Esophagus squamous epithelium (tissue), 4 donors: ENCODE measurements at regions not wholly inside any gene's neighbourhood (a gene's known extent, or its start where the extent isn't known, plus 50 kb on each side); places are given as distances from the start of the nearest gene placed in this dataset.

Source experiments
- POLR2A ChIP-seq, 4 donors: fragments of 450-650 bp; IDR thresholded peaks; one replicate each; pipeline ENCODE4 v1.6.1; 2017; ENCODE audit warnings: antibody characterized with exemption in 4 of 4, mild to moderate bottlenecking in 4 of 4, moderate library complexity in 3 of 4
- TF ChIP-seq, protein P1 (sequence below), 6 experiments: fragments of 450-650 bp in 4 of 6; fragments of 200-600 bp in 2 of 6; sonication (generic) in 2 of 6; IDR thresholded peaks; one replicate each; pipeline ENCODE4 v1.5.1; 2016 to 2019; ENCODE audit warnings: antibody characterized with exemption in 6 of 6, mild to moderate bottlenecking in 4 of 6, moderate library complexity in 4 of 6

DNA sequence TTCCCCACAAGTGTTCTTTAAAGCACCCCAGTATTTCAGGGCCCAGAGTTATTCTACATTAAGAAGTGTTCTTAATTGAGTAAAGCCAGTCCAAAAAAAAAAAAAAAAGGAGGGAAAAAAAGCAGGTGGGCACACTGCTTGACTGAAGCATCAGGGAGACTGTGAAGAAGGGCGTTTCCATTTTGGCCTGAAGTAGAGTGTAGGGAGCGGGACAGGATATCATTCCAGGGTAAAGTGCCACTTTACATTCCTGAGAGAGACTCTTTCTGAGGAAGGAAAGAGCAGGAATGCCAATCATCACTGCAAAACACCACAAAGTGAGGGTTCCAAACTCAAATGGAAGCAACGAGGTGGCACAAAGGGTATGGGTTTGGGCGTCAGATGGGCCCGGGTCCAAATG, 54.1 kb upstream of the BEND6 start:
- TF ChIP-seq, protein P1, sequence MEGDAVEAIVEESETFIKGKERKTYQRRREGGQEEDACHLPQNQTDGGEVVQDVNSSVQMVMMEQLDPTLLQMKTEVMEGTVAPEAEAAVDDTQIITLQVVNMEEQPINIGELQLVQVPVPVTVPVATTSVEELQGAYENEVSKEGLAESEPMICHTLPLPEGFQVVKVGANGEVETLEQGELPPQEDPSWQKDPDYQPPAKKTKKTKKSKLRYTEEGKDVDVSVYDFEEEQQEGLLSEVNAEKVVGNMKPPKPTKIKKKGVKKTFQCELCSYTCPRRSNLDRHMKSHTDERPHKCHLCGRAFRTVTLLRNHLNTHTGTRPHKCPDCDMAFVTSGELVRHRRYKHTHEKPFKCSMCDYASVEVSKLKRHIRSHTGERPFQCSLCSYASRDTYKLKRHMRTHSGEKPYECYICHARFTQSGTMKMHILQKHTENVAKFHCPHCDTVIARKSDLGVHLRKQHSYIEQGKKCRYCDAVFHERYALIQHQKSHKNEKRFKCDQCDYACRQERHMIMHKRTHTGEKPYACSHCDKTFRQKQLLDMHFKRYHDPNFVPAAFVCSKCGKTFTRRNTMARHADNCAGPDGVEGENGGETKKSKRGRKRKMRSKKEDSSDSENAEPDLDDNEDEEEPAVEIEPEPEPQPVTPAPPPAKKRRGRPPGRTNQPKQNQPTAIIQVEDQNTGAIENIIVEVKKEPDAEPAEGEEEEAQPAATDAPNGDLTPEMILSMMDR (IDR thresholded peaks at IDR 0.05) = no peak
- TF ChIP-seq POLR2A (IDR thresholded peaks at IDR 0.05) = no peak
